Panc1 (cell line): ENCODE measurements at regions not wholly inside any gene's neighbourhood (a gene's known extent, or its start where the extent isn't known, plus 50 kb on each side); places are given as distances from the start of the nearest gene placed in this dataset.
"Not testable (repeated sequence)": the region's sequence is repeated elsewhere in the genome, so short reads cannot be mapped to it uniquely, and the experiment has no call there.

Experiments used
- POLR2AphosphoS5 ChIP-seq: IDR thresholded peaks from 2 replicates; pipeline ENCODE4 v1.6.1; 2012; ENCODE audit warnings: mild to moderate bottlenecking, low read depth, low read length, moderate library complexity
- REST ChIP-seq, 2 experiments: IDR thresholded peaks; 2 replicates each; pipeline ENCODE4 v1.6.1; 2011 to 2012; ENCODE audit warnings: low read depth in 2 of 2, control low read depth in 1 of 2, low read length in 1 of 2, mild to moderate bottlenecking in 1 of 2, moderate library complexity in 1 of 2; ENCODE audit not compliant: insufficient read depth in 1 of 2
- SIN3A ChIP-seq: IDR thresholded peaks from 2 replicates; pipeline ENCODE4 v1.6.1; 2012; ENCODE audit warnings: low read depth, mild to moderate bottlenecking, low read length, moderate library complexity, borderline replicate concordance; ENCODE audit not compliant: insufficient read depth
- TF ChIP-seq, protein P1 (sequence below): fragments of 450-650 bp; IDR thresholded peaks from 2 replicates; pipeline ENCODE4 v1.5.1; 2017; ENCODE audit warnings: mild to moderate bottlenecking

GRCh38 chr3:125915437-125915787 is 53.6 kb upstream of the ROPN1B start:
- TF ChIP-seq, protein P1, sequence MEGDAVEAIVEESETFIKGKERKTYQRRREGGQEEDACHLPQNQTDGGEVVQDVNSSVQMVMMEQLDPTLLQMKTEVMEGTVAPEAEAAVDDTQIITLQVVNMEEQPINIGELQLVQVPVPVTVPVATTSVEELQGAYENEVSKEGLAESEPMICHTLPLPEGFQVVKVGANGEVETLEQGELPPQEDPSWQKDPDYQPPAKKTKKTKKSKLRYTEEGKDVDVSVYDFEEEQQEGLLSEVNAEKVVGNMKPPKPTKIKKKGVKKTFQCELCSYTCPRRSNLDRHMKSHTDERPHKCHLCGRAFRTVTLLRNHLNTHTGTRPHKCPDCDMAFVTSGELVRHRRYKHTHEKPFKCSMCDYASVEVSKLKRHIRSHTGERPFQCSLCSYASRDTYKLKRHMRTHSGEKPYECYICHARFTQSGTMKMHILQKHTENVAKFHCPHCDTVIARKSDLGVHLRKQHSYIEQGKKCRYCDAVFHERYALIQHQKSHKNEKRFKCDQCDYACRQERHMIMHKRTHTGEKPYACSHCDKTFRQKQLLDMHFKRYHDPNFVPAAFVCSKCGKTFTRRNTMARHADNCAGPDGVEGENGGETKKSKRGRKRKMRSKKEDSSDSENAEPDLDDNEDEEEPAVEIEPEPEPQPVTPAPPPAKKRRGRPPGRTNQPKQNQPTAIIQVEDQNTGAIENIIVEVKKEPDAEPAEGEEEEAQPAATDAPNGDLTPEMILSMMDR = not testable (repeated sequence)
- TF ChIP-seq POLR2AphosphoS5; REST (IDR thresholded peaks at IDR 0.05; ENCODE audit: insufficient read depth in 1 of 2, low read depth in 2 of 2, low read length in 1 of 2); SIN3A: not testable (repeated sequence)
